A673 (cell line): ENCODE measurements at regions not wholly inside any gene's neighbourhood (a gene's known extent, or its start where the extent isn't known, plus 50 kb on each side); places are given as distances from the start of the nearest gene placed in this dataset.

Experiments
- CTCF ChIP-seq: fragments of 300-800, 200-600 bp; sonication (generic); conservative IDR thresholded peaks from 2 replicates; pipeline ENCODE4 v1.5.1; 2017; ENCODE audit warnings: low read depth, mild to moderate bottlenecking, antibody characterized with exemption, low read length, moderate library complexity, mixed read lengths
- EZH2 ChIP-seq: fragments of 200-600 bp; sonication (generic); IDR thresholded peaks from 2 replicates; pipeline ENCODE4 v1.6.1; 2017; ENCODE audit warnings: borderline replicate concordance, low read depth, mild to moderate bottlenecking, mixed read lengths, antibody characterized with exemption, low read length; ENCODE audit not compliant: poor library complexity, severe bottlenecking

DNA sequence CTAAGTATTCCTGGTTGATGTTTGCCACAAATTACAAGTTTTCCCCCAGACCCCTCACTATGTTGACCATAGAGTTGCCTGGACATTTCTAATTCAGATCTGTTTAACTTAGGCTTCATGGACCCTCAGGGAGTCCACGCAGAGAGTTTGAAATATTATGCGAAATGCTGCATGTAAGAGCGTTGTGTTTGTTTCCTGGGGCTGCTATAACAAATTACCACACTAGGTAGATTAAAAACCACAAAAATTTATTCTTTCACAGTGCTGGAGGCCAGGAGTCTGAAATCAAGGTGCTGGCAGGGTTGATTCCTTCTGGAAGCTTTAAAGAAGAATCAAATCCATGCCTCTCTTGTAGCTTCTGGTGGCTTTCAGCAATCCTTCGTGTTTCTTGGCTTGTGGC is 177.9 kb upstream of the KITLG start:
- TF ChIP-seq EZH2 = no peak
- TF ChIP-seq CTCF = no peak
